GM12878 (cell line): ENCODE measurements at regions not wholly inside any gene's neighbourhood (a gene's known extent, or its start where the extent isn't known, plus 50 kb on each side); places are given as distances from the start of the nearest gene placed in this dataset.

ENCODE experiments used
- ASH2L ChIP-seq: fragments of 300-600, 200-600 bp; sonication (generic); IDR thresholded peaks from 2 replicates; pipeline ENCODE4 v1.6.1; 2017; ENCODE audit warnings: low read depth, mild to moderate bottlenecking, borderline replicate concordance
- CHD2 ChIP-seq: IDR thresholded peaks from 2 replicates; pipeline ENCODE4 v1.6.1; 2011; ENCODE audit warnings: low read depth, low read length, improper control_type of control experiment, borderline replicate concordance
- FOXK2 ChIP-seq: fragments of 450-650 bp; IDR thresholded peaks from 2 replicates; pipeline ENCODE4 v1.6.1; 2017; ENCODE audit warnings: mild to moderate bottlenecking, moderate library complexity
- PRDM15 ChIP-seq: fragments of 450-650 bp; formaldehyde crosslinking; IDR thresholded peaks from 2 replicates; pipeline ENCODE4 v1.4.0; 2020; ENCODE audit warnings: mild to moderate bottlenecking, moderate library complexity
- RCOR1 ChIP-seq: conservative IDR thresholded peaks from 2 replicates; pipeline ENCODE4 v1.6.1; 2012; ENCODE audit warnings: low read depth, low read length, improper control_type of control experiment
- ZNF274 ChIP-seq: IDR thresholded peaks from one replicate; pipeline ENCODE4 v1.8.0; 2011; ENCODE audit not compliant: insufficient read length, insufficient read depth
- TF ChIP-seq, protein P1 (sequence below): fragments of 450-650 bp; IDR thresholded peaks from 2 replicates; pipeline ENCODE4 v1.6.1; 2016; ENCODE audit warnings: mild to moderate bottlenecking
- TF ChIP-seq, protein P2 (sequence below), 3 experiments: IDR thresholded peaks in 2 of 3; conservative IDR thresholded peaks in 1 of 3; 2 replicates each; pipeline ENCODE4 v1.5.1; 2011; ENCODE audit warnings: low read depth in 3 of 3, low read length in 3 of 3, mild to moderate bottlenecking in 3 of 3, control low read depth in 2 of 3, moderate library complexity in 2 of 3, inconsistent platforms in 1 of 3, mixed read lengths in 1 of 3; ENCODE audit not compliant: control insufficient read depth in 2 of 3, insufficient read depth in 1 of 3; ENCODE audit errors: extremely low read depth in 1 of 3

DNA sequence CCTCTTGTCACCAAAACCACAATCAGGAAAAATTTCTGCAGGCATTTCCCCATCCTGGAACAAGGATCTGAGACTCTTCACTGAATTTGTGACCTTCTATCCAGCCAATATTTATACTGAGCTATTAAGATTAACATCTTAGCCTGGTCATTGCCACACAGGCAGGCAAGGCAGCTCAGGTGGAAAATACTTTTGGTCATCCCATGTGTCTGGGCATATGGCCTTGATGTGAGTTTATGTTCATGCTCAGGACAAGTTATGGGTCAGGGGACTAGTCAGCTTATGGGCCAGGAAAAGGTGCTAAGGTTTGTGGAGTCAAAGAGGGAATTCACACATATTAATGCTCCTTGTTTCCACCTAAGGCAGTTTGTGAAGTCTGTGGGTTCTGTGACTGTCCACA lies 124.3 kb upstream of the TOP3B start:
- TF ChIP-seq ASH2L (no peak), CHD2 (no peak), RCOR1 (no peak), PRDM15 (no peak), ZNF274 (no peak), FOXK2 (no peak)
- TF ChIP-seq, protein P1, sequence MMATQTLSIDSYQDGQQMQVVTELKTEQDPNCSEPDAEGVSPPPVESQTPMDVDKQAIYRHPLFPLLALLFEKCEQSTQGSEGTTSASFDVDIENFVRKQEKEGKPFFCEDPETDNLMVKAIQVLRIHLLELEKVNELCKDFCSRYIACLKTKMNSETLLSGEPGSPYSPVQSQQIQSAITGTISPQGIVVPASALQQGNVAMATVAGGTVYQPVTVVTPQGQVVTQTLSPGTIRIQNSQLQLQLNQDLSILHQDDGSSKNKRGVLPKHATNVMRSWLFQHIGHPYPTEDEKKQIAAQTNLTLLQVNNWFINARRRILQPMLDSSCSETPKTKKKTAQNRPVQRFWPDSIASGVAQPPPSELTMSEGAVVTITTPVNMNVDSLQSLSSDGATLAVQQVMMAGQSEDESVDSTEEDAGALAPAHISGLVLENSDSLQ, result no peak
- TF ChIP-seq, protein P2, sequence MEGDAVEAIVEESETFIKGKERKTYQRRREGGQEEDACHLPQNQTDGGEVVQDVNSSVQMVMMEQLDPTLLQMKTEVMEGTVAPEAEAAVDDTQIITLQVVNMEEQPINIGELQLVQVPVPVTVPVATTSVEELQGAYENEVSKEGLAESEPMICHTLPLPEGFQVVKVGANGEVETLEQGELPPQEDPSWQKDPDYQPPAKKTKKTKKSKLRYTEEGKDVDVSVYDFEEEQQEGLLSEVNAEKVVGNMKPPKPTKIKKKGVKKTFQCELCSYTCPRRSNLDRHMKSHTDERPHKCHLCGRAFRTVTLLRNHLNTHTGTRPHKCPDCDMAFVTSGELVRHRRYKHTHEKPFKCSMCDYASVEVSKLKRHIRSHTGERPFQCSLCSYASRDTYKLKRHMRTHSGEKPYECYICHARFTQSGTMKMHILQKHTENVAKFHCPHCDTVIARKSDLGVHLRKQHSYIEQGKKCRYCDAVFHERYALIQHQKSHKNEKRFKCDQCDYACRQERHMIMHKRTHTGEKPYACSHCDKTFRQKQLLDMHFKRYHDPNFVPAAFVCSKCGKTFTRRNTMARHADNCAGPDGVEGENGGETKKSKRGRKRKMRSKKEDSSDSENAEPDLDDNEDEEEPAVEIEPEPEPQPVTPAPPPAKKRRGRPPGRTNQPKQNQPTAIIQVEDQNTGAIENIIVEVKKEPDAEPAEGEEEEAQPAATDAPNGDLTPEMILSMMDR (IDR thresholded peaks at IDR 0.05 in 2 of 3, conservative IDR thresholded peaks at IDR 0.05 in 1 of 3; ENCODE audit: control insufficient read depth in 2 of 3, extremely low read depth in 1 of 3, insufficient read depth in 1 of 3, low read depth in 3 of 3, low read length in 3 of 3), result no peak
